NB4 (cell line): ENCODE measurements at regions not wholly inside any gene's neighbourhood (a gene's known extent, or its start where the extent isn't known, plus 50 kb on each side); places are given as distances from the start of the nearest gene placed in this dataset.

ENCODE experiments used
- DNase-seq: peaks from one replicate; pipeline ENCODE4 v3.0.0; 2010; ENCODE audit warnings: low read depth
- H3K4me3 ChIP-seq: one replicate; pipeline ENCODE4 v1.5.1; 2011; ENCODE audit warnings: mild to moderate bottlenecking, low read depth, low read length, moderate library complexity
- CTCF ChIP-seq: IDR thresholded peaks from one replicate; pipeline ENCODE4 v1.5.1; 2012; ENCODE audit warnings: low read depth, low read length
- MAX ChIP-seq: IDR thresholded peaks from 2 replicates; pipeline ENCODE4 v1.6.1; 2011; ENCODE audit warnings: low read depth, low read length
- MYC ChIP-seq: IDR thresholded peaks from 2 replicates; pipeline ENCODE4 v1.6.1; 2011; ENCODE audit warnings: low read depth, low read length
- POLR2A ChIP-seq: IDR thresholded peaks from 2 replicates; pipeline ENCODE4 v1.6.1; 2011; ENCODE audit warnings: mild to moderate bottlenecking; ENCODE audit not compliant: insufficient read length; ENCODE audit errors: extremely low read depth

- no peak for TF ChIP-seq POLR2A
- TF ChIP-seq MAX, result no peak
- no peak for TF ChIP-seq MYC
- no peak for TF ChIP-seq CTCF
- no peak for DNase-seq
- no peak overlapping the region for H3K4me3 ChIP-seq
These were observed 1416.4 kb downstream of the DSC3 start for GRCh38 chr18:29626094-29626493.

- TF ChIP-seq MAX (no peak), MYC (no peak), POLR2A (no peak), CTCF (no peak)
- no peak overlapping the region for H3K4me3 ChIP-seq
- no peak for DNase-seq
These were observed 1425.7 kb downstream of the DSC3 start for GRCh38 chr18:29616867-29617266.

- TF ChIP-seq POLR2A (no peak), MAX (no peak), CTCF (no peak), MYC (no peak)
- H3K4me3 ChIP-seq, result no peak overlapping the region
- DNase-seq, result no peak
These were observed 1432.1 kb upstream of the CDH2 start for GRCh38 chr18:29608982-29609381.

- no peak overlapping the region for H3K4me3 ChIP-seq
- no peak for DNase-seq
- TF ChIP-seq CTCF (no peak), MAX (no peak), POLR2A (no peak), MYC (no peak)
These were observed 1428.4 kb upstream of the CDH2 start for GRCh38 chr18:29605365-29605764.

- DNase-seq, result no peak
- TF ChIP-seq MYC (no peak), MAX (no peak), CTCF (no peak), POLR2A (no peak)
- H3K4me3 ChIP-seq, result no peak overlapping the region
These were observed 1420.0 kb upstream of the CDH2 start for GRCh38 chr18:29596959-29597358.

- no peak for DNase-seq
- TF ChIP-seq POLR2A (no peak), CTCF (no peak), MAX (no peak), MYC (no peak)
- no peak overlapping the region for H3K4me3 ChIP-seq
These were observed 1417.6 kb upstream of the CDH2 start for GRCh38 chr18:29594493-29594892.
